Glutamatergic neuron (in vitro differentiated cells): ENCODE measurements at regions not wholly inside any gene's neighbourhood (a gene's known extent, or its start where the extent isn't known, plus 50 kb on each side); places are given as distances from the start of the nearest gene placed in this dataset.

Experiments
- DNase-seq: peaks from one replicate; pipeline ENCODE4 v3.0.0; 2022
- H3K27ac Mint-ChIP-seq: one replicate; pipeline ENCODE4 v1.8.0; 2020; ENCODE audit warnings: mild to moderate bottlenecking, mixed read lengths, inconsistent platforms; ENCODE audit not compliant: unreplicated experiment
- H3K27me3 Mint-ChIP-seq: one replicate; pipeline ENCODE4 v1.8.0; 2020; ENCODE audit warnings: mild to moderate bottlenecking, moderate library complexity, mixed read lengths, inconsistent platforms; ENCODE audit not compliant: unreplicated experiment
- H3K36me3 Mint-ChIP-seq: one replicate; pipeline ENCODE4 v1.8.0; 2020; ENCODE audit warnings: mild to moderate bottlenecking, mixed read lengths, inconsistent platforms; ENCODE audit not compliant: unreplicated experiment
- H3K4me1 Mint-ChIP-seq: one replicate; pipeline ENCODE4 v1.8.0; 2020; ENCODE audit warnings: mild to moderate bottlenecking, low read depth, mixed read lengths, inconsistent platforms; ENCODE audit not compliant: unreplicated experiment
- H3K4me3 Mint-ChIP-seq: one replicate; pipeline ENCODE4 v1.8.0; 2020; ENCODE audit warnings: mild to moderate bottlenecking, mixed read lengths, inconsistent platforms; ENCODE audit not compliant: unreplicated experiment
- H3K9me3 Mint-ChIP-seq: one replicate; pipeline ENCODE4 v1.8.0; 2020; ENCODE audit warnings: mild to moderate bottlenecking, moderate library complexity, mixed read lengths, inconsistent platforms; ENCODE audit not compliant: unreplicated experiment
- CTCF ChIP-seq: fragments of 200-600 bp; sonication (generic); IDR thresholded peaks from one replicate; pipeline ENCODE4 v1.5.0; 2021; ENCODE audit not compliant: partially characterized antibody, unreplicated experiment

GRCh38 chr13:63307228-63307627 lies 1891.6 kb upstream of the PCDH20 start:
- Mint-ChIP-seq H3K27me3 (no peaks in the 10 kb centered on the region), H3K4me1 (no peaks in the 10 kb centered on the region), H3K27ac (no peak overlapping the region), H3K4me3 (no peak overlapping the region), H3K9me3 (no peaks in the 10 kb centered on the region), H3K36me3 (no peaks in the 10 kb centered on the region)
- DNase-seq: no peak
- TF ChIP-seq CTCF: no peak

GRCh38 chr13:63305641-63306133 lies 1890.0 kb upstream of the PCDH20 start:
- no peaks in the 10 kb centered on the region for H3K36me3 Mint-ChIP-seq
- no peak overlapping the region for H3K27ac Mint-ChIP-seq
- no peaks in the 10 kb centered on the region for H3K4me1 Mint-ChIP-seq
- H3K27me3 Mint-ChIP-seq: no peaks in the 10 kb centered on the region
- TF ChIP-seq CTCF: no peak
- no peaks in the 10 kb centered on the region for H3K9me3 Mint-ChIP-seq
- no peak overlapping the region for H3K4me3 Mint-ChIP-seq
- no peak for DNase-seq

- no peaks in the 10 kb centered on the region for H3K36me3 Mint-ChIP-seq
- TF ChIP-seq CTCF: no peak
- no peak overlapping the region for H3K27ac Mint-ChIP-seq
- H3K9me3 Mint-ChIP-seq: no peaks in the 10 kb centered on the region
- H3K4me3 Mint-ChIP-seq: no peak overlapping the region
- DNase-seq: no peak
- no peaks in the 10 kb centered on the region for H3K27me3 Mint-ChIP-seq
- H3K4me1 Mint-ChIP-seq: no peaks in the 10 kb centered on the region
These were observed 1888.8 kb upstream of the PCDH20 start for GRCh38 chr13:63304497-63304896.

- H3K36me3 Mint-ChIP-seq: no peaks in the 10 kb centered on the region
- no peak overlapping the region for H3K4me3 Mint-ChIP-seq
- no peak for DNase-seq
- no peak overlapping the region for H3K27ac Mint-ChIP-seq
- no peaks in the 10 kb centered on the region for H3K4me1 Mint-ChIP-seq
- no peaks in the 10 kb centered on the region for H3K9me3 Mint-ChIP-seq
- no peaks in the 10 kb centered on the region for H3K27me3 Mint-ChIP-seq
- TF ChIP-seq CTCF: no peak
These were observed 1884.3 kb upstream of the PCDH20 start for GRCh38 chr13:63299866-63300394.

DNA sequence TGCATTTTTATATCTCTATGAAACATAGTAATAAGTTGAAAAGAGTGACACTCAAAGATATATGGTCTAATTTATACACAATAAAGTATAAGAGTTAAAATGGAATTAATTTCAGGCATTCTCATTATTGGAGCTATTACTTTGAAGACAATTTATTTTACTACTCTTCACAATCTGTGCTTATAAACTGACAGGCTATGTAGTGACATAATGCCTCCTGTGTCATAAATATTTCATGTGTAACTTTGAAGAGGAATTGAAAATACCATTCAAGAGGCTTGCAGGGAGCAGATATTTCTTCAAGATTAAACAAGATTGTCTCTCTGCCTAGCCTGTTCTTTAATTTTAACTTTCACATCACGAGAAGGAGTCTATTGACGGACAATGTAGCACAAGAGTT lies 1881.5 kb upstream of the PCDH20 start:
- Mint-ChIP-seq H3K4me1 (no peaks in the 10 kb centered on the region), H3K36me3 (no peaks in the 10 kb centered on the region), H3K27me3 (no peaks in the 10 kb centered on the region), H3K4me3 (no peak overlapping the region), H3K27ac (no peak overlapping the region), H3K9me3 (no peaks in the 10 kb centered on the region)
- no peak for DNase-seq
- TF ChIP-seq CTCF: no peak
